ENCODE measurements at regions not wholly inside any gene's neighbourhood (a gene's known extent, or its start where the extent isn't known, plus 50 kb on each side); places are given as distances from the start of the nearest gene placed in this dataset.

GRCh38 chr13:87356314-87356713, 314.9 kb upstream of the SLITRK5 start:
- no peak overlapping the region for H3K4me3 ChIP-seq
- no peak for DNase-seq
- no peaks in the 10 kb centered on the region for H3K27me3 ChIP-seq
- intact Hi-C loops (cut with DNase I) = no loop called here
- TF ChIP-seq, protein P1, sequence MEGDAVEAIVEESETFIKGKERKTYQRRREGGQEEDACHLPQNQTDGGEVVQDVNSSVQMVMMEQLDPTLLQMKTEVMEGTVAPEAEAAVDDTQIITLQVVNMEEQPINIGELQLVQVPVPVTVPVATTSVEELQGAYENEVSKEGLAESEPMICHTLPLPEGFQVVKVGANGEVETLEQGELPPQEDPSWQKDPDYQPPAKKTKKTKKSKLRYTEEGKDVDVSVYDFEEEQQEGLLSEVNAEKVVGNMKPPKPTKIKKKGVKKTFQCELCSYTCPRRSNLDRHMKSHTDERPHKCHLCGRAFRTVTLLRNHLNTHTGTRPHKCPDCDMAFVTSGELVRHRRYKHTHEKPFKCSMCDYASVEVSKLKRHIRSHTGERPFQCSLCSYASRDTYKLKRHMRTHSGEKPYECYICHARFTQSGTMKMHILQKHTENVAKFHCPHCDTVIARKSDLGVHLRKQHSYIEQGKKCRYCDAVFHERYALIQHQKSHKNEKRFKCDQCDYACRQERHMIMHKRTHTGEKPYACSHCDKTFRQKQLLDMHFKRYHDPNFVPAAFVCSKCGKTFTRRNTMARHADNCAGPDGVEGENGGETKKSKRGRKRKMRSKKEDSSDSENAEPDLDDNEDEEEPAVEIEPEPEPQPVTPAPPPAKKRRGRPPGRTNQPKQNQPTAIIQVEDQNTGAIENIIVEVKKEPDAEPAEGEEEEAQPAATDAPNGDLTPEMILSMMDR (IDR thresholded peaks at IDR 0.05) = no peak
- no peaks in the 10 kb centered on the region for H3K36me3 ChIP-seq
- H3K9ac ChIP-seq (ENCODE audit: low read depth in 2 of 2, low read length in 2 of 2) = no peak overlapping the region
- H3K27ac ChIP-seq = no peak overlapping the region
- no peaks in the 10 kb centered on the region for H3K9me3 ChIP-seq
- H3K4me1 ChIP-seq = no peaks in the 10 kb centered on the region

DNA sequence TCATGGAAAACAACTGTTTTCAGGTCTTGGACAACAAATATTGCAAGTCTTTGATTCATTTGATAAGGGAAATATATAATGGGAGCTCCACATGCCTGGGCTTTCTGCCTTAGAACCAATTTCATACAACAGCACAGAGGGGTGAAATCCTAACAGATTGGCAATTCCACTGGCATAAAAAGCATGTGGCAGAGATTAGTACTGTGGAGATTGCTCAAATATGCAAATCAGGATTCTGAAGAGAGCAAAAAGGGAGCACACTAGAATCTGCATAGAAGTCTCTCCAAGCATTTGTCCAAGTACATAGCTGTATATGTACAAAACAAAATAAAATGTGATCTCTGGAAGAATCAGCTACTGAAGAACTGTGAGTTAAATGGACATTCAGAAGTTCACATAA, 312.9 kb upstream of the SLITRK5 start:
- H3K36me3 ChIP-seq = no peaks in the 10 kb centered on the region
- H3K27me3 ChIP-seq = no peaks in the 10 kb centered on the region
- intact Hi-C loops (cut with DNase I) = no loop called here

GRCh38 chr13:87361216-87361615, 310.0 kb upstream of the SLITRK5 start:
- Histone ChIP-seq H3K27me3 (no peaks in the 10 kb centered on the region), H3K4me3 (no peak overlapping the region)

More for the DNA sequence above, 312.9 kb upstream of the SLITRK5 start:
- Histone ChIP-seq H3K9me3 (no peaks in the 10 kb centered on the region), H3K4me3 (no peak overlapping the region), H3K27ac (no peak overlapping the region), H3K4me1 (no peaks in the 10 kb centered on the region), H3K9ac (ENCODE audit: low read depth in 2 of 2, low read length in 2 of 2) (no peak overlapping the region)
- DNase-seq = no peak
- TF ChIP-seq, protein P1 (IDR thresholded peaks at IDR 0.05) = no peak

DNA sequence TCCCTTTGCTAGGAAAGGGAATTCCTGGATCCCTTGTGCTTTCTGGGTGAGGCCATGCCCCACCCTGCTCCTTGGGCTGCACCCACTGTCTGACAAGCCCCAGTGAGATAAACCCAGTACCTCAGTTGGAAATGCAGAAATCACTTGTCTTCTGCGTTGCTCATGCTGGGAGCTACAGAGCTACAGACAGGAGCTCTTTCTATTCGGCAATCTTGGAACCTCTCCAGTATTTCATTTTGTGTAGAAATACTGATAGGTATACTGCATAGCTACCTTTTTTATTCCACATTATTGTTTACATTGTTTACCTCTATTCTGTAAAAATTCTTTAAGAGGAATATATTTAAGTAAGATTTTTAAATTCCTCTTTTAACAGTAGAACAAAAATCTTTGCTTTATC, 302.5 kb upstream of the SLITRK5 start:
- no peaks in the 10 kb centered on the region for H3K27me3 ChIP-seq
- H3K4me3 ChIP-seq = no peak overlapping the region
- intact Hi-C loops (cut with DNase I) = no loop called here
- no peak overlapping the region for H3K9ac ChIP-seq (ENCODE audit: low read depth in 2 of 2, low read length in 2 of 2)
- no peak for DNase-seq
- no peaks in the 10 kb centered on the region for H3K4me1 ChIP-seq
- H3K36me3 ChIP-seq = no peaks in the 10 kb centered on the region
- TF ChIP-seq, protein P1 (IDR thresholded peaks at IDR 0.05) = no peak
- no peak overlapping the region for H3K27ac ChIP-seq
- H3K9me3 ChIP-seq = no peaks in the 10 kb centered on the region

More at GRCh38 chr13:87361216-87361615, 310.0 kb upstream of the SLITRK5 start:
- intact Hi-C loops (cut with DNase I) = no loop called here
- Histone ChIP-seq H3K9ac (ENCODE audit: low read depth in 2 of 2, low read length in 2 of 2) (no peak overlapping the region), H3K4me1 (no peaks in the 10 kb centered on the region), H3K27ac (no peak overlapping the region), H3K9me3 (no peaks in the 10 kb centered on the region), H3K36me3 (no peaks in the 10 kb centered on the region)
- TF ChIP-seq, protein P1 (IDR thresholded peaks at IDR 0.05) = no peak
- DNase-seq = no peak

DNA sequence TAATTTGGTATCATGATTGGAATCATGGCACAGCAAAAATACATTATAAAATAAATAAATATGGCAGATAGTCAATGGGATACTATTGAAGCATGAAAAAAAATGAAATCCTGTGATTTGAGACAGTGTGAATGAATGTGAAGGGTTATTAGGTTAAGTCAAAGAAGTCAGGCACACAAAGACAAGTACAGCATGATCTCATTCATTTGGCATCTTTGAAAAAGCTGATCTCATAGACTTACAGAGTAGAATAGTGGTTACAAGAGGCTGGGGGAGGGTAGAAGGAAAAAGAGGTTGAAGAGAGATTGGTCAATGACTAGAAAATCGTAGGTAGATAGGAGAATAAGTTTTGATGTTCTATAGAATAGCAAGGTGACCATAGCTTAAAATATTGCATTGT, 295.1 kb upstream of the SLITRK5 start:
- no peak overlapping the region for H3K27ac ChIP-seq
- no peak overlapping the region for H3K9ac ChIP-seq (ENCODE audit: low read depth in 2 of 2, low read length in 2 of 2)
- H3K27me3 ChIP-seq = no peaks in the 10 kb centered on the region
- H3K36me3 ChIP-seq = no peaks in the 10 kb centered on the region
- TF ChIP-seq, protein P1 (IDR thresholded peaks at IDR 0.05) = no peak
- intact Hi-C loops (cut with DNase I) = no loop called here
- no peaks in the 10 kb centered on the region for H3K9me3 ChIP-seq
- no peak overlapping the region for H3K4me3 ChIP-seq
- DNase-seq = no peak
- no peaks in the 10 kb centered on the region for H3K4me1 ChIP-seq

DNA sequence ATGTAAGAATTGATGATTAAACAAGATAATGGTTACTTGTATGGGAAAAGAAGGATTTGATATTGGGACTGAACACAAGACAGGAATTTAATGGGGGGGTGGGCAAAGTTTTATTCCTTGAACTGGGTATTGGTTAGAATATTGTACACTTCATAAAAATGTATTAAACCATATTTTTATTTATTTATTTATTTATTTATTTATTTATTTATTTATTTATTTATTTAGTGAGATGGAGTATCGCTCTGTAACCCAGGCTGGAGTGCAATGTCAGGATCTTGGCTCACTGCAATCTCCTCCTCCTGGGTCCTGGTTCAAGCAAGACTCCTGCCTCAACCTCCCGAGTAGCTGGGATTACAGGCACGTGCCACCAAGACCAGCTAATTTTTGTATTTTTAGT, 287.1 kb upstream of the SLITRK5 start:
- TF ChIP-seq, protein P1 (IDR thresholded peaks at IDR 0.05) = no peak
- Histone ChIP-seq H3K9ac (ENCODE audit: low read depth in 2 of 2, low read length in 2 of 2) (no peak overlapping the region), H3K4me1 (no peaks in the 10 kb centered on the region), H3K27ac (no peak overlapping the region), H3K4me3 (no peak overlapping the region), H3K27me3 (no peaks in the 10 kb centered on the region), H3K9me3 (no peaks in the 10 kb centered on the region), H3K36me3 (no peaks in the 10 kb centered on the region)
- intact Hi-C loops (cut with DNase I) = no loop called here
- no peak for DNase-seq

All from colonic mucosa (tissue), 4 donors.